IPS-18a (cell line): ENCODE measurements at regions not wholly inside any gene's neighbourhood (a gene's known extent, or its start where the extent isn't known, plus 50 kb on each side); places are given as distances from the start of the nearest gene placed in this dataset.

ENCODE experiments used
- H3K27ac ChIP-seq: one replicate; pipeline ENCODE4 v1.5.1; 2013; ENCODE audit warnings: low read length
- H3K27me3 ChIP-seq: one replicate; pipeline ENCODE4 v1.6.1; 2013; ENCODE audit warnings: mild to moderate bottlenecking, low read length; ENCODE audit not compliant: control insufficient read depth, insufficient read depth
- H3K36me3 ChIP-seq: one replicate; pipeline ENCODE4 v1.6.1; 2013; ENCODE audit warnings: low read depth, low read length; ENCODE audit not compliant: control insufficient read depth
- H3K4me1 ChIP-seq: one replicate; pipeline ENCODE4 v1.6.1; 2013; ENCODE audit warnings: low read depth, low read length; ENCODE audit not compliant: control insufficient read depth
- H3K4me3 ChIP-seq: one replicate; pipeline ENCODE4 v1.5.1; 2013; ENCODE audit warnings: low read length
- H3K9ac ChIP-seq: one replicate; pipeline ENCODE4 v1.6.1; 2013; ENCODE audit warnings: mild to moderate bottlenecking, low read length, moderate library complexity
- H3K9me3 ChIP-seq: one replicate; pipeline ENCODE4 v1.6.1; 2013; ENCODE audit warnings: low read depth, low read length; ENCODE audit not compliant: control insufficient read depth

DNA sequence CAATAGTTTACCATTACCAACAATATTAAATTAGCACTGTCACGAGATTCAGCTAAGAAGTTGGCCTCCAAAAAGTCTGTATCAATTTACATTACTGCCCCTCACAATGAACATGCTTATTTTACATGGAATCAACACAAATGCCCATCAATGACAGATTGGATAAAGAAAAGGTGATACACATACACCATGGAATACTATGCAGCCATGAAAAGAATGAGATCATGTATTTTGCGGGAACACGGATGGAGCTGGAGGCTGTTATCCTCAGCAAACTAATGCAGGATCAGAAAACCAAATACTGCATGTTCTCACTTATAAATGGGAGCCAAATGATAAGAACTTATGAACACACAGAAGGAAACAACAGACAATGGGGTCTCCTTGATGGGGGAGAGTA, 211.8 kb upstream of the RREB1 start:
- H3K27ac ChIP-seq = no peak overlapping the region
- no peaks in the 10 kb centered on the region for H3K36me3 ChIP-seq
- peaks cover 6% of the 10 kb centered on the region for H3K4me1 ChIP-seq
- no peaks in the 10 kb centered on the region for H3K27me3 ChIP-seq
- H3K4me3 ChIP-seq = no peak overlapping the region
- H3K9ac ChIP-seq = no peak overlapping the region
- no peaks in the 10 kb centered on the region for H3K9me3 ChIP-seq

DNA sequence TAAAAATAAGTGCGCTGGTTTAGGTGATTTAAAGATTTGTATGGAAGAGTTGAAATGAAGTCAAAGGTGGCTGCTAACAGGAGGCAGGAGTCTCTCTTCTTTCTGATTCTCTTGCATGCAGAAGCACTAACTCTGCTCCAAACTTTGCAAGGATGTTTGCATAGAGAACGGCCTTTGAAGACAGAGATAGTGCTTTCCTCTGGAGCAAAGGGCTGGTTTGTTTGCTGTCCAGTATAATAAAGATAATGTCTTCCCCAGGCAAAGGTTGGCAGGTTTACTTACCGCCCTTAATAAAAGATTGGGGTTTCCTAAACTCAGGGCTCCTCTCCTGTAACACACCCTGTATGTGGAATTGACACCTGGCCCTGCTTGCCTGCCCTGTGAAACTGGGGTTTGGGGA, 210.6 kb upstream of the RREB1 start:
- H3K27me3 ChIP-seq = no peaks in the 10 kb centered on the region
- no peak overlapping the region for H3K9ac ChIP-seq
- no peak overlapping the region for H3K4me3 ChIP-seq
- peaks cover 5% of the 10 kb centered on the region for H3K4me1 ChIP-seq
- no peaks in the 10 kb centered on the region for H3K36me3 ChIP-seq
- H3K27ac ChIP-seq = no peak overlapping the region
- H3K9me3 ChIP-seq = no peaks in the 10 kb centered on the region

DNA sequence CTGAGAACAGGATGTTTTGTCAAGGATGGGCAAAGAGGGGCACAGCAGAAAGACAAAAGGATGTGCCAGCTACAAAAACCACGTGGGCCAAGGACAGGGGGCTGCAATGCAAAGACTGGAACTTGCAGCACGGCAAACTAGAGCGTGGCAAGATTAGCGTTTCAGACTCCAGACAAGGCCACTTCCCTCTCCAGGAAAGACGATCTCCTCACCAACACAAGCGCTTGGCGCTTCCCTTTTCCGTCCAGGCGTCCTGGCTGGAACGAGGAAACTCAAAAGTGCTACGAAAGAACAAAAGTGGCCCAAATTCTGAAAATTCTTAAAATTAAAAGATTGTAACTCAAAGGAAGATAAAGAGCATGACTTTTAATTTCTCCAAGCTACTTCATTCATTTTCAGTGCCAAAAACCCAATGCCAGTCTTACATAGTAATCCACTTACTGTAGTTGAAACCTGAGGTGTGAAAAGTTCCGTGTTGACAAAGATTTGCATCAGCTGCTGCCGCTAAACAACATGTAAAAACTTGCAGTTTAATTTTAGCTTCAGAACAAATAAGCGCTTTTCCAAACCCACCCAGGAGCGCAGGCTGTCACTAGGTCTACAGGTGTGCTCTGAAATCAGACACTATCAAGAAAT, 207.1 kb upstream of the RREB1 start:
- Histone ChIP-seq H3K4me3 (no peak overlapping the region), H3K9ac (no peak overlapping the region)

DNA sequence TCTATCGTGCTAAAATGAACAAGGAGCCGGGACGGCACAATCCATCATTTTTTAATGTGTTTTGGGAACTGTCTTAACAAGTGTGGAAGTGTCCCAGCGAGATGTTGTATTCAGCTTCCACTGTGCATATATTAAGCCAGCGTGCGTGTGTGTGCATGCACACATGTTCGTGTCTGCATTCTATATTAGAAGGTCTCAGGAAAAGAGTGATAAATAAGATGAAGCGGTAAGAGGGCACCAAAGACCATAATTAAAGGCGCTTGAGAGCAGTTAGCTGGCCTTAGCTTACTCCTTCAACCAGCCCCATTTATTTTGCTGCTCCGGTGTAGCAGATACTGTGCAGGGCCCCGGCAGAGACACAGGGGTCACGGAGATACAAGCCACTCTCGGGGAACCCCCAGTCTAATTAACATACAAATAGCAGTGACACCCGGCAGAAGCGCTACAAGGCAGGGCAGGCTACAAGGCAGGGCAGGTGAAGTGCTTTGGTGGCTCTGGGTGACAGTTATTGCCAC, 206.5 kb upstream of the RREB1 start:
- Histone ChIP-seq H3K9me3 (no peaks in the 10 kb centered on the region), H3K4me3 (no peak overlapping the region), H3K4me1 (peaks cover 5% of the 10 kb centered on the region), H3K27me3 (no peaks in the 10 kb centered on the region), H3K27ac (no peak overlapping the region), H3K36me3 (no peaks in the 10 kb centered on the region), H3K9ac (no peak overlapping the region)

More for the DNA sequence above, 207.1 kb upstream of the RREB1 start:
- Histone ChIP-seq H3K9me3 (no peaks in the 10 kb centered on the region), H3K36me3 (no peaks in the 10 kb centered on the region), H3K27ac (no peak overlapping the region), H3K4me1 (peaks cover 5% of the 10 kb centered on the region), H3K27me3 (no peaks in the 10 kb centered on the region)

DNA sequence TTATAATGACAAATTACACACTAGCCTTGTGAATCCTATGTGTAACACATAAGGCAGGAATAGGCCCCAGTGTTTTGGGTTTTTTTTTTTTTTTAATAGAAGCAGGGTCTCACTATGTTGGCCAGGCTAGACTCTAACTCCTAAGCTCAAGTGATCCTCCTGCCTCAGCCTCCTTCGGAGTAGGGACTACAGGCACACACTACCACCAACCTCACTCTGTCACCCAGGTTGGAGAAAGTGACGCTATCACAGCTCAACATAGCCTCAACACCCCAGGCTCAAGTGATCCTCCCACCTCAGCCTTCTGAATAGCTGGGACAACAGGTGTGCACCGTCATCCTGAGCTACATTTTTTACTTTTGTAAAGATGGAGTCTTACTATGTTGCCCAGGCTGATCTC, 205.8 kb upstream of the RREB1 start:
- H3K9me3 ChIP-seq = no peaks in the 10 kb centered on the region
- H3K9ac ChIP-seq = no peak overlapping the region
- no peaks in the 10 kb centered on the region for H3K27me3 ChIP-seq
- no peak overlapping the region for H3K4me3 ChIP-seq
- no peaks in the 10 kb centered on the region for H3K36me3 ChIP-seq
- peaks cover 5% of the 10 kb centered on the region for H3K4me1 ChIP-seq
- no peak overlapping the region for H3K27ac ChIP-seq

DNA sequence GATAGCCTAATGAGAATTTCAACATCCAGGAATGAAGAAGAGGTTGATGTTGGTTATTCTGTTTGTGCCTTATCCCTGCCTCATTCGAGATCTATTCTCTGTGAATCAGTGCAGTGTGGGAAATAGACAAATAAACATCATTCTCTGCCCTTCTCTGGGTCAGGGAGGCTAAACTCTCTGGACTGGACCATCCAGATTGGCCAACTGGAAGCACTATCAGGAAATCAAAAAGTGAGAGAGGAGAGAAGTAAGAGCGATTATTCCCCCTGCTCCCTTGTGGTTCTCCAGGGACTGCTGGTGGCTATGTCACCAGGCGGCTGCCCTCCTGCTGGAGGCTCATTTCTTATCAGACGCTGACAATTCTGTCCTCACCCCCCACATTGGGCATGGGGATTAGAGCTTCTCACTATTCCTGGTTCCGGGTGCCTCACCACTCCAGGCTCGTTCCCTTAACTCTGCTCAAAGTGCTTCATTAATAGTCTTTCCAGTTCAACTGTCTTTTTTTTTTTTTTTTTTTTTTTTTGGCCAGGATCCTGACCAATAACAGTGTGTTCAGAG, 201.7 kb upstream of the RREB1 start:
- Histone ChIP-seq H3K27ac (no peak overlapping the region), H3K9ac (no peak overlapping the region), H3K4me1 (peaks cover 5% of the 10 kb centered on the region), H3K9me3 (no peaks in the 10 kb centered on the region), H3K36me3 (no peaks in the 10 kb centered on the region), H3K4me3 (no peak overlapping the region), H3K27me3 (no peaks in the 10 kb centered on the region)

DNA sequence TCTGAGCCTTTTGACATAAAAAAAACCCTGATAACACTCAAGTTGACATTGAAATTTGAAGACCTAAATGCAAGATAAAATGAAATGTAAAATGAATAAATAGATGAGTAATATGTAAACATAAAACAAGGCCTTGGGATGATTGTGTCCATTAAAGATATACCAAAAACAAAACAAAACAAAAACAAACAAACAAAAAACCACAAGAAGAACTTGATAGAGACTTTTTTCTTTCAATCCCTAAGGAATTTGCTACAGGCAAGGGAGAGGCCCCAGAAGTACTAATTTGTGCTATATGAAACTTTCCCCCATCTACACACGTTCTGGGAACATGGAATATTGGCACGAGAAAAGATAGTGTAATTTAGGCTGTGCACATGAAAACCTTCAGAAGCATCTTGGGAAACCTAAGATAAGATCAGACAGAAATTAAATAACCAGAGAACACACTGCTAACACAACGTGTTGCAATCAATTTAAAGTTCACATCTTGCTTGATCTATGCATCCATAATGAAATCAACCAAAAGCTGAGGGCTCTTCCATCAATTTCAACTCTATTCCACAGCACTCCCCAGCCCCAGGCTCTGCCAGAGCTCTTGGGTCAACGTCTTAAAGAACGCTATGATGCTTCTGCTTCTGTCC, 201.1 kb upstream of the RREB1 start:
- no peak overlapping the region for H3K9ac ChIP-seq
- H3K27me3 ChIP-seq = no peaks in the 10 kb centered on the region
- no peaks in the 10 kb centered on the region for H3K36me3 ChIP-seq

DNA sequence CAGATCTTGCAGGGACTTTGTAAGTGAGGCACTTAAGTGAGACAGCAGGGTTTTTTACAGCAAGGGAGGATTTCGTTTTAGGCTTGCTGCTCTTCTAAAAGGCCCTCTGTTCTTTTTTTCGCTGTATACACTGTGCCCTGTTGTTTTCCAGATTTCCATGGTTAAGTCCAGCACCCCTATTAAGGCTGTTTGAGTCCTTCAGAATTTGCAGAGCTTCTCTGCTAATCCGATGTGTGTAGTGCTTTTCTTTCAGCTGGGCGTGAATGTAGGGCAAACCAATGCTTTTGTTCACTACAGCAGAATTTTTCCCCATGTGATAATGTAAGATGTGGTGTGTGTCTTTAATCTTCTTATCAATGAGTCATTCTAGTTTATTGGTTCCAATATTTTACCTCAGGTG, 200.5 kb upstream of the RREB1 start:
- Histone ChIP-seq H3K4me3 (no peak overlapping the region), H3K9ac (no peak overlapping the region), H3K27ac (no peak overlapping the region), H3K9me3 (no peaks in the 10 kb centered on the region), H3K27me3 (no peaks in the 10 kb centered on the region), H3K36me3 (no peaks in the 10 kb centered on the region), H3K4me1 (no peaks in the 10 kb centered on the region)

More for the DNA sequence above, 201.1 kb upstream of the RREB1 start:
- H3K4me3 ChIP-seq = no peak overlapping the region
- H3K4me1 ChIP-seq = no peaks in the 10 kb centered on the region
- H3K9me3 ChIP-seq = no peaks in the 10 kb centered on the region
- H3K27ac ChIP-seq = no peak overlapping the region

DNA sequence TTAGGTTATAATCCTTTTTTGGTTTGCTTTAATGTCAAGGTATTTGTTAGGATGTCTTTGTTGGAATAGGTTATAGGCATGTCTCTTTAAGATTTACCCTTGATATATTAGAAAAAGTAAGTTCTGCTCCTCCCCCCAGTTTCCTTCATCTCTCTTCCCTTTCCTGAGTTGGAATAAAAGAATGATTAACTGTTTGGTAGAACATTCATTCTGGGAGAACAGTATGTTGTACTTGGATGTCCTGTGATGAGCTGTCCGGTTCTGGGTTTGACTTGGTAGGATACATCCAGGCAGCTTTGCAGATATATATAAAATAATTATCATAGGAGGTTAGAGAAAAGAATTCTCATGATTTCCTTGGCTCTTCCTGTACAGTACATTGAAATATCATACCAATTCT, 199.6 kb upstream of the RREB1 start:
- Histone ChIP-seq H3K4me1 (no peaks in the 10 kb centered on the region), H3K9ac (no peak overlapping the region), H3K36me3 (no peaks in the 10 kb centered on the region), H3K27me3 (no peaks in the 10 kb centered on the region), H3K27ac (no peak overlapping the region), H3K4me3 (no peak overlapping the region), H3K9me3 (no peaks in the 10 kb centered on the region)

DNA sequence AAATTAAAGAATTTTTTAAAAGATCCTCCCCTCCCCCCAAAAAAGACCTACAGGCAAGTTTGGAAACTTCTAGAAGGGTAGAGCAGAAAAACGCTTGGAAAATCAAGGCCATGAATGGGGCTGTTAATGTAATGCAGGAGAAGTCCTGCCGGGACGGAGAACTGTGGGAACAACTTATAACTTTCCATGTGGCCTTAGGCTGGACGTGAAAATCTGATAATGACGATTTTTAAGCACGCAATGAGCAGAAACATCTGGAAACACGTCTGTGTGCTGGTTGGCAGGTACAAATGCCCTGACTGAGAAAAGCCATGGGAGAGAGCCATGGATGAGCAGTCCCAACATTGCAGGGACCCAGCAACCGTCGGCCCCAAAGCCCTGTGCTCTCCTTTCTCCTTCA, 198.7 kb upstream of the RREB1 start:
- Histone ChIP-seq H3K4me3 (no peak overlapping the region), H3K36me3 (no peaks in the 10 kb centered on the region), H3K27me3 (no peaks in the 10 kb centered on the region)

DNA sequence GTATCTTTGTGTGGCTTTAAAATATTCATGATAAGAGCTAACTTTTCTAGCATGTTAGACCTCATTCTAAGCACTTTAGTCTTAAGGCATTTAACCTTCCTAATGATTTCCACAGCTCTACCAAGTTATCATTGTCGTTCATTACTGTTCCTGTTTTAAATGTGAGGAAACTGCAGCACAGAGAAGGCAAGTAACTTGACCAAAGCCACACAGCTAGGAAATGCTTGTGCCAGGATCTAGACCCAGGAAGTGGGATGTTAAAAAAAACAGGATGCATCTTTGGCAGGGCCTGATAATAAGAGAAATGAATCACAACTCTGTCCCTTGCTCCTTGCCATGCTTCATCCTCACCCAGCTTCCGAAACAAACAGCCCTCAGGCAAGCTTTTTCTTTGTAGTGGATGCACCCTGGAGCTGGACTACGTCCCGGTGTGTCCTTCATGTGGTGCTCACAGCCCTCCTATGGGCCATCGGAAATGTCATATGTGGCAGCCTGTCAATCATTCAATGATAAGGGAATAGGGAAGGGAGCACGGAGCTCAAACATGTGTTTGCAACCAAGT, 196.9 kb upstream of the RREB1 start:
- H3K36me3 ChIP-seq = no peaks in the 10 kb centered on the region
- no peak overlapping the region for H3K27ac ChIP-seq
- no peak overlapping the region for H3K4me3 ChIP-seq
- H3K9ac ChIP-seq = no peak overlapping the region
- H3K4me1 ChIP-seq = no peaks in the 10 kb centered on the region
- H3K9me3 ChIP-seq = no peaks in the 10 kb centered on the region
- H3K27me3 ChIP-seq = no peaks in the 10 kb centered on the region

More for the DNA sequence above, 198.7 kb upstream of the RREB1 start:
- no peaks in the 10 kb centered on the region for H3K9me3 ChIP-seq
- H3K4me1 ChIP-seq = no peaks in the 10 kb centered on the region
- no peak overlapping the region for H3K9ac ChIP-seq
- no peak overlapping the region for H3K27ac ChIP-seq
